ENCODE measurements at regions not wholly inside any gene's neighbourhood (a gene's known extent, or its start where the extent isn't known, plus 50 kb on each side); places are given as distances from the start of the nearest gene placed in this dataset.

- DNase-seq (ENCODE audit: low spot score) (no peak), ATAC-seq (no peak)
- intact Hi-C loops (cut with DNase I): no loop called here
Observed at GRCh38 chr12:11561411-11561810, 88.1 kb upstream of the ETV6 start.

DNA sequence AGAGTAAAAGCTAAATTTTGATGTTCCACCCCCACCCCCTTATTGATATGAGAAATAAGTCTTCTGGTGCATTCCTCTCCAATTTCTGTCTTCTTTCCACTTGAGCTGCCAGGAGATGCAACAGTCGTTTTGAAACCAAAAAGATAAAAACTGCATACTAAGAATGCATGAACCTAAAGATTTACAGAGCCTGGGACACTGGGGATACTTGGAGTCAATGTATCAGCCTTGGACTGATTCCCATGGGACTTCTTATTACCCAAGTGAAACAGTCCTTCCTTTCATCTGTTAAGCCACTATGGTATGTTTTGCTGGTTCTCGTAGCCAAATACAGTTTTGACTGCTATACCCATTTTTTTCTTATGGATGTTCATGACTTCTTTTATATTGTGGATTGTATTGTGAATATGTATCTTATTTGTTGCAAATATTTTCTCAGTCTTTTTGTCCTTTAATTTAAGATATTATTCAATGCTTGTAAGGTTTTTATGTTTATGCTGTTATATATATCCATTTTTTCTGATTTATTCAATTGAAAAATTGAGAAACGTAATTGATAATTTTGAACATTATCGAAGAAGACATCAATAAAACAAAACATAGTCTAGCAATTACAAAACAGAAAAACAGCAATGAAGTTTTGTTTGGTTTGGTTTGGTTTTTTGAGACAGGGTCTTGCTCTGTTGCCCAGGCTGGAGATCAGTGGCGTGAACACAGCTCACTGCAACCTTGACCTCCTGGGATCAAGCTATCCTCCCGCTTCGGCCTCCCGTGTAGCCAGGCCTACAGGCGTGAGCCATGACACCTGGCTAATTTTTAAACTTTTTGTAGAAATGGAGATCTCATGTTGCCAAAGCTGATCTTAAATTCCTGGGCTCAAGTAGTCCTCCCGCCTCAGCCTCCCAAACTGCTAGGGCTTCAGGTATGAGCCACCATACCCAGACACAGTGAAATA lies 85.4 kb upstream of the ETV6 start:
- DNase-seq (ENCODE audit: low spot score) (no peak), ATAC-seq (no peak)
- intact Hi-C loops (cut with DNase I): no loop called here

- intact Hi-C loops (cut with DNase I): no loop called here
- ATAC-seq (no peak), DNase-seq (ENCODE audit: low spot score) (no peak)
Observed at GRCh38 chr12:11564984-11565651, 84.4 kb upstream of the ETV6 start.

DNA sequence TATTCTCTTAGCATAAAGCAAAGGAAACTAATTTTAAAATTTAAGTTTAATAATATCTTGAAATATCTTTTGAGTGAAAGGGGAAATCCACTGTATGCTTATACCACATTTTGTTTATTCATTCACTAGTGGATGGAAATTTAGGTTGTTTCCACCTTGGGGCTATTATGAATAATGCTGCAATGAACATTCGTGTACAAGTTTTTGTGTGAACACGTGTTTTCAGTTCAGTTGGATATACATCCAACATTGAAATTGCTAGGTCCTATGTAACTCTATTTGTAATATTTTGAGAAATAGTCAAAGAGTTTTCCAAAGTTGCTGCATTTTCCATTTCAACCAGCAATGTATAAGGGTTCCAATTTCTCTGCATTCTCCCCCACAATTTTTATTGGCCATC lies 83.7 kb upstream of the ETV6 start:
- DNase-seq (ENCODE audit: low spot score) (no peak), ATAC-seq (no peak)
- intact Hi-C loops (cut with DNase I): no loop called here

DNA sequence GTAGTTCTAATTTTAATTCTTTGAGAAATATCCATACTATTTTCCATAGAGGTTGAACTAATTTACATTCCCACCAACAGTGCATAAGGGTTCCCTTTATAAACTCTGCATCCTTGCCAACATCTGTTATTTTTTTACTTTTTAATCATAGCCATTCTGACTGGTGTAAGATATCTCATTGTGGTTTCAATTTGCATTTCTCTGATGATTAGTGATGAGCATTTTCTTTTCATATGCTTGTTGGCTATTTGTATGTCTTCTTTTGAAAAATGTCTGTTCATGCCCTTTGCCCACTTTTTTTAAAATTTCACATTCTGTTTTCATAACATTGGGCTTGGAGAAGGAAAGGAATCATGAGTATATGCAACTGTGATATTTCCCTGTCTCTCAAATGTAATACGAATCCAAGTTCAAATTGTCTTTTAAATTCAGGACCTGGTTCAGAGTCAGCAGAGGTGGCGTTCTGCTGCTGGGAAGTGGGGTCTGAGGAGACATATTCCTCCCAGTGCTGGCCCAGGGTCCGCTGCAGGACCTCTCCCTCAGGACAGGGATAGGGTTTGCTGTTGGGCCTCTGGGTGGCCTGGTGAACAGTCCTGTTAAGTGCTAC lies 81.2 kb upstream of the ETV6 start:
- DNase-seq (ENCODE audit: low spot score): no peak
- ATAC-seq: no peak
- intact Hi-C loops (cut with DNase I): no loop called here

- intact Hi-C loops (cut with DNase I): no loop called here
- no peak for DNase-seq (ENCODE audit: low spot score)
- ATAC-seq: peak; percentile 98
Observed at GRCh38 chr12:11568762-11569478, 80.6 kb upstream of the ETV6 start.

- no peak for DNase-seq (ENCODE audit: low spot score)
- intact Hi-C loops (cut with DNase I): no loop called here
- no peak for ATAC-seq
Observed at GRCh38 chr12:11569716-11570115, 79.8 kb upstream of the ETV6 start.

GRCh38 chr12:11573880-11574279 lies 75.6 kb upstream of the ETV6 start:
- ATAC-seq: no peak
- no peak for DNase-seq (ENCODE audit: low spot score)
- intact Hi-C loops (cut with DNase I): no loop called here

- DNase-seq (ENCODE audit: low spot score): no peak
- ATAC-seq: no peak
- intact Hi-C loops (cut with DNase I): no loop called here
Observed at GRCh38 chr12:11576104-11576503, 73.4 kb upstream of the ETV6 start.

DNA sequence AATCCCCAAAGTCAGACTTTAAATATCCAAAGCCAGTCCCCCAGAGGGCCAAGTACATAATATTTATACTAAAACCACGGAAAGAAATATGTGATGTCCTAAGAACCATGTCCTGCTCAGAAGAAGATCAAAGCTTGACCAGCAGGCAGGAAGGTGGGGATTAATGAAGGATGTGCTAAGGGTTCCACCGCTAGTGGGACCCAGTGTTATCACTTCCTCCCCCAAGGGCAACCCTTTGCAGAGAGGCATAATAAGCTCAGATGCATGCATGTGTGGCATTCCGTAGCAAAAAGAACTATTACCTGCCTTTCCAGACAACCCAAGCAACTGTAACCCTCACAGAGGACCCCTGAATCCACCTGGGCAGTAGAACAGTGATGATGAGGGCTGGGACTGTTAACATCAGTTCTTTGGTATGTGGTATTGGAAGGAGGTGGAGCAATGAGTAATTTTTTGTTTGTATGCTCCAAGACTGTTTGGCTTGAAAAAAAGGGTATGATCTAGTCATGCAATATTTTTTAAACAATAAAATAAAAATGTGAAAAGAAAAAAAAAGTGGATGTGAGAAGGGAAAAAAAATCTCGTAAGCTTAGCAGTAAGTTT lies 71.7 kb upstream of the ETV6 start:
- intact Hi-C loops (cut with DNase I): no loop called here
- DNase-seq (ENCODE audit: low spot score) (no peak), ATAC-seq (no peak)

- DNase-seq (ENCODE audit: low spot score) (no peak), ATAC-seq (no peak)
- intact Hi-C loops (cut with DNase I): no loop called here
Observed at GRCh38 chr12:11578461-11578993, 70.9 kb upstream of the ETV6 start.

DNA sequence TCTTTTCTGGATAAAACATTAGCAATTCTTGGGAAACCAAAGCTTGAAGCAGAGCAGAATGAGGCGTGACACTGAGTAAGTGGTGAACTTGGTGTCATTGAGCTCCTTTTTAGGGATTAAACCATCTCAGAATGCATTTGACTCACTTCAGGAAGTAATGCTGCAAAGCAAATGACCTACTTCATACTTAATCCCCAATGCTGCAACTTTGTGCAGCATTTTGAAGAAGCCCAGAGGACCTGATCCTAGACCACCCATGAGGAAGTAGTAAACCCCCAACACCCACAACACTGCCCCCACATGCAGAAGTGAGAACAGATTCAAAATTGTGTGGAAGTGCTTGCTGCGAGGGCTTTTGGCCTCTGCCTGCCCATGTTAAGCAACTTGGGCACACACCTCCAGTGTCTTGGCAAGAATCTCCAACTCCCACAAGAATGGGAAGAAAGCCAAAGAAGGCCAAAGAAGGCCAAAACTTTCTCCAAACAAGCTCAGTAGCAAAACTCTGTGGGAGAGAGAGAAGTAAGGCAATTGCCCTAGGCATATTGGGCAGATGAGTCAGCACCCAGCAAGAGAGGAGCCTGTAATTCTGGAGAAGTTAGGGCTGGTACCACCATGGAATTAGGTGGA lies 69.2 kb upstream of the ETV6 start:
- DNase-seq (ENCODE audit: low spot score) (no peak), ATAC-seq (peak; percentile 89)
- intact Hi-C loops (cut with DNase I): loop anchor here (5.0 kb wide), 1 partner anchor 452 kb away; no protein-coding TSS in a partner anchor

- DNase-seq (ENCODE audit: low spot score): peak; percentile 83
- intact Hi-C loops (cut with DNase I): loop anchor here (5.0 kb wide), 1 partner anchor 451 kb away; no protein-coding TSS in a partner anchor
- ATAC-seq: peak; percentile 27
Observed at GRCh38 chr12:11581179-11581755, 68.2 kb upstream of the ETV6 start.

DNA sequence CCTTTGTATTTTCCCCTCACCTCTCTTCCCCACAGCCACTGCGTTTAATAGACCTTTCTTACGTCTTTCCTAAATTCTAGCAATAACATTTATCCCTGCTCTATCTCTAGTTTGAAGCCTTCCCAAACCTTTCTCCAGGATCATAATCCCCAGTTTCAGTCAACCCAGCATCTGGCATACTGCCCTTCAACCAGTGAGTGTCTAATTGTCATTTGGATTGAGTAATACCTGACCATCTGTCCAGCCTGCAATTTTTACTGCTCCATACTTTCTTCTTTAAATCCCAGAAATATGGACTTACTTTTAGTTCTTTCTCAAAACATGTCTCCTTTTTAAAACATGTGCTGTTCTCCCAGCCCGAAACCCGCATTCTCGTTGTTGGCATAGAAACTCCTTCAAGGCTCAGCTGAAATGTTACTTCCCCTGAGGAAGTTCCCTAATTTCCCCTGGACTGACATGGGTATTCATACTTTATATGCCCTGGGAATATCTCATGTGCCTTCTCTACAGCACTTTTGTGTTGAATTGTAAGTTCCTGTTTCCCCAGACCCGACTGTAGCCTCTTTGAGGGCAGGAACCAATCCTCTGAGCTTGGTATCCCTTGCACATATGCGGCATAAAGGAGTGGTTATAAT lies 65.1 kb upstream of the ETV6 start:
- DNase-seq (ENCODE audit: low spot score) (no peak), ATAC-seq (no peak)
- intact Hi-C loops (cut with DNase I): loop anchor here (5.0 kb wide), 1 partner anchor 448 kb away; no protein-coding TSS in a partner anchor

GRCh38 chr12:11592484-11592883 lies 57.0 kb upstream of the ETV6 start:
- no peak for ATAC-seq
- DNase-seq (ENCODE audit: low spot score): no peak
- intact Hi-C loops (cut with DNase I): no loop called here

DNA sequence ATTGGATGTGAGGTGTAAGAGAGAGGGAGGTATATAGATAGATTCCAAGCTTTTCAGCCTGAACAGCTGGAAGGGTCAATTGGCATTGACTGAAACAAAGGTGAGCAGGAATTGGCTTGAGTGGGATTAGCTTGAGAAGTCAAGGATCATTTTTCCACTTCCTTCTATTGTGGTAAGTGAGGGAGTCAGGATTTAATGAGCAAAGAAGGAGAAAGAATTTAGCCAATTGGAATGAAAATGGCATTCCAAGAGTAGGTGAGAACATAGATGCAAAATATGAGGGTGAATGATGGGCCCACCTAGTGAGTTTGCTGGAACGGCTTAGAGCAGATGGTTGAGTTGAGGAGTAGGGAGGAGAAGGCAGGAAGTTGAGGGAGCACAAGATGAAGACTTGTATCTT lies 56.5 kb upstream of the ETV6 start:
- no peak for ATAC-seq

GRCh38 chr12:11595080-11595479 lies 54.4 kb upstream of the ETV6 start:
- DNase-seq (ENCODE audit: low spot score) (no peak), ATAC-seq (no peak)
- intact Hi-C loops (cut with DNase I): no loop called here

More for the DNA sequence above, 56.5 kb upstream of the ETV6 start:
- DNase-seq (ENCODE audit: low spot score): no peak
- intact Hi-C loops (cut with DNase I): no loop called here
